BJ (cell line): ENCODE measurements at regions not wholly inside any gene's neighbourhood (a gene's known extent, or its start where the extent isn't known, plus 50 kb on each side); places are given as distances from the start of the nearest gene placed in this dataset.

Experiments used
- CTCF ChIA-PET: fragments of 350-600 bp; formaldehyde crosslinking; extraction: SDS; loops from one replicate; lab custom pipeline; 2021; ENCODE audit warnings: antibody characterized with exemption, inconsistent platforms; lab: Yijun Ruan, JAX
- POLR2A ChIA-PET: fragments of 300-600 bp; sonication (Branson Sonifier 250); formaldehyde crosslinking; extraction: SDS; loops from one replicate; lab custom pipeline; 2021; ENCODE audit warnings: antibody characterized with exemption; lab: Charles Lee
- DNase-seq: peaks from one replicate; pipeline ENCODE4 v3.0.0-alpha.2; 2011; ENCODE audit warnings: low read depth
- H3K27me3 ChIP-seq: 2 replicates; pipeline ENCODE4 v1.6.0; 2011; ENCODE audit warnings: low read length; ENCODE audit not compliant: control insufficient read depth, insufficient read depth
- H3K36me3 ChIP-seq: 2 replicates; pipeline ENCODE4 v1.5.1; 2011; ENCODE audit warnings: low read length; ENCODE audit not compliant: control insufficient read depth, insufficient read depth
- H3K4me3 ChIP-seq: 2 replicates; pipeline ENCODE4 v1.5.1; 2011; ENCODE audit warnings: low read depth, mild to moderate bottlenecking, control low read depth, low read length
- TF ChIP-seq, protein P1 (sequence below): IDR thresholded peaks from 2 replicates; pipeline ENCODE4 v1.5.1; 2011; ENCODE audit warnings: low read depth, mild to moderate bottlenecking, control low read depth, inconsistent platforms, low read length, moderate library complexity; ENCODE audit not compliant: insufficient read depth

DNA sequence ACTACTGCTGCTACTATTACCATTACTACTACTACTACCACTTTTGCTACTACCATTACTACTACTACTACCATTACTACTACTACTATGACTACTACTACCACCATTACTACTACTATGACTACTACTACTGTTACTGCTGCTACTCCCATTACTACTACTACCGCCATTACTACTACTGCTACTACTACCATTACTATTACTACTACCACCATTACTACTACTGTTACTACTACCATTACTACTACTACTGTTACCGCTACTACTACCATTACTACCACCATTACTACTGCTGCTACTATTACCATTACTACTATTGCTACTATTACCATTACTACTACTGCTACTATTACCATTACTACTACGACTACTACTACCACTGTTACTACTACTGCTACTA, 209.1 kb downstream of the IRF8 start:
- Histone ChIP-seq H3K4me3 (no peak overlapping the region), H3K27me3 (peaks cover 4% of the 10 kb centered on the region), H3K36me3 (no peaks in the 10 kb centered on the region)
- no peak for DNase-seq
- TF ChIP-seq, protein P1, sequence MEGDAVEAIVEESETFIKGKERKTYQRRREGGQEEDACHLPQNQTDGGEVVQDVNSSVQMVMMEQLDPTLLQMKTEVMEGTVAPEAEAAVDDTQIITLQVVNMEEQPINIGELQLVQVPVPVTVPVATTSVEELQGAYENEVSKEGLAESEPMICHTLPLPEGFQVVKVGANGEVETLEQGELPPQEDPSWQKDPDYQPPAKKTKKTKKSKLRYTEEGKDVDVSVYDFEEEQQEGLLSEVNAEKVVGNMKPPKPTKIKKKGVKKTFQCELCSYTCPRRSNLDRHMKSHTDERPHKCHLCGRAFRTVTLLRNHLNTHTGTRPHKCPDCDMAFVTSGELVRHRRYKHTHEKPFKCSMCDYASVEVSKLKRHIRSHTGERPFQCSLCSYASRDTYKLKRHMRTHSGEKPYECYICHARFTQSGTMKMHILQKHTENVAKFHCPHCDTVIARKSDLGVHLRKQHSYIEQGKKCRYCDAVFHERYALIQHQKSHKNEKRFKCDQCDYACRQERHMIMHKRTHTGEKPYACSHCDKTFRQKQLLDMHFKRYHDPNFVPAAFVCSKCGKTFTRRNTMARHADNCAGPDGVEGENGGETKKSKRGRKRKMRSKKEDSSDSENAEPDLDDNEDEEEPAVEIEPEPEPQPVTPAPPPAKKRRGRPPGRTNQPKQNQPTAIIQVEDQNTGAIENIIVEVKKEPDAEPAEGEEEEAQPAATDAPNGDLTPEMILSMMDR, result no peak
- ChIA-PET POLR2A (no interaction called here), CTCF (no interaction called here)

DNA sequence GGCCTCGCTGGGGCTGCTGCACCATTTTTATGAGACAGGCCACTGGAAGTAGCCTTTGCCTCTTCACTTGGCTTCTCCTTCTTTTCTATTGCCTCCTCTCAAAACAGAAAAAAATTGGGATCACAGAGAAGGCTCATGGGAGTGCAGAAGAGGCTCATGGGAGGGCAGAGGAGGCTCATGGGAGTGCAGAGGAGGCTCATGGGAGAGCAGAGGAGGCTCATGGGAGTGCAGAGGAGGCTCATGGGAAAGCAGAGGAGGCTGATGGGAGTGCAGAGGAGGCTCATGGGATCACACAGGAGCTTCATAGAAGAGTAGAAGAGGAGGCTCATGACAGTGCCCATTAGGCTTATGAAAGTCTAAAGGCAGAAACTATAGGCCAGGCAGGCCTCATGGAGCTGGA, 211.2 kb downstream of the IRF8 start:
- ChIA-PET CTCF (no interaction called here), POLR2A (no interaction called here)
- H3K36me3 ChIP-seq, result no peaks in the 10 kb centered on the region
- no peak overlapping the region for H3K4me3 ChIP-seq
- peaks cover 4% of the 10 kb centered on the region for H3K27me3 ChIP-seq
- TF ChIP-seq, protein P1, result no peak
- DNase-seq, result no peak

DNA sequence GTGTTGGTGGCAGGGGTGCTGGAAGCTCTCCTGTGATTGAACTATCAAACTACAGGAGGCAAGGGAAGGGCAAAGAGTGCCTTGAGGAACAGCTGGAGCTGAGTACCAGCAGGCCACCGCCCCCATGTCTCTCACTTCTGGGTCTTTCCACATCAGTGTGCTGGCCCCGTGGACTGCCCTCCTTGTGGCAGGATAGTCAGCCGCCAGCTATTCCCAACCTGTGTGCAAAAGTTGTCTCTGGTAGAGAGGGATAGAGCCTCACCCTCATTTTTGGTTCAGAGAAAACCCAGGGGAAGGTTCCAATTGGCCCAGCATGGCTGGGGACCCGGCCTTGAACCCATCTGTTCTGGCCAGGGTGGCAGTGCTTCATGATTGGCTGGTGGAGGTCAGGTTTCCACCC, 211.8 kb downstream of the IRF8 start:
- Histone ChIP-seq H3K4me3 (no peak overlapping the region), H3K36me3 (no peaks in the 10 kb centered on the region), H3K27me3 (peaks cover 4% of the 10 kb centered on the region)
- TF ChIP-seq, protein P1, result no peak
- no peak for DNase-seq
- ChIA-PET POLR2A (no interaction called here), CTCF (interaction anchor here (0.9 kb wide), 1 partner anchor 20 kb away, joined by 3 read pairs; no protein-coding TSS in a partner anchor)

DNA sequence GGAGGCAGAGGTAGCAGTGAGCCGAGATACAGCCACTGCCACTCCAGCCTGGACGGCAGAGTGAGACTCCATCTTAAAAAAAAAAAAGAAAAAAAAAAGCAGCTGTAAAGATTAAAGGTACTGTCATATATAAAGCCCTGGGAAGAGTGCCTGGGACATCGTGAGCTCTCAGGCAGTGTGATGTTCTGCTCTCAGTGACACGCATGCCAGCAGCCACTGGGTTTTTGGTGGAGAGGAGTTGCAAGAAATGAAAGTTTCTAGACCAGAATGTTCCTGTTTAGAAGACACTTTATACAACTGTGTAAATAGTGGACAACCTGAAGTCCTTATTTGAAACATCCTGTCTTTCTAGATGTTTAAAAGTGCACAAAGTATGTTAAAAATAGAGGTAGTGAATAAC, 213.2 kb downstream of the IRF8 start:
- no peaks in the 10 kb centered on the region for H3K36me3 ChIP-seq

DNA sequence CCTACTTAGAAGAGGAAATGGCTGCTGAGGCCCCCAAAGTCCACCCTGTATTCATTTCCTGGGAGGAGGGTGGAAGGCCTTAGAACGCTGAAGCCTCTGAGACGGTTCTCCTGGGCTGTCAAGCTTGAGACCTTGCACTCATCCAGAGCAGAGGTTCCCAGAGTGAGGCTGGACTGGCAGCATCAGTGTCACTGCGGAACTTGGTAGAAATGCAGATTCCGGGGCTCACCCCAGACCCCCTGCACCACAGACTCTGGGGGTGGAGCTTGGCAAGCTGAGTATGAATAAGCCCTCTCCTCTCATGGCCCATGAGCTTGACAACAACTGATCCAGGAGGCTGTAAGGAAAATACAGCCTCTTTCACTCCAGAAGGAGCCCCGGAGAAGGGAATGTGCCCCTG, 218.3 kb downstream of the IRF8 start:
- Histone ChIP-seq H3K27me3 (peaks cover 19% of the 10 kb centered on the region), H3K36me3 (no peaks in the 10 kb centered on the region), H3K4me3 (no peak overlapping the region)
- DNase-seq, result no peak
- TF ChIP-seq, protein P1, result no peak
- POLR2A ChIA-PET, result no interaction called here
- CTCF ChIA-PET, result no interaction called here

More for the DNA sequence above, 213.2 kb downstream of the IRF8 start:
- CTCF ChIA-PET, result no interaction called here
- H3K27me3 ChIP-seq, result peaks cover 10% of the 10 kb centered on the region
- no peak for DNase-seq
- no peak overlapping the region for H3K4me3 ChIP-seq
- TF ChIP-seq, protein P1, result no peak
- POLR2A ChIA-PET, result no interaction called here
